CD1c-positive myeloid dendritic cell (primary cell): ENCODE measurements at regions not wholly inside any gene's neighbourhood (a gene's known extent, or its start where the extent isn't known, plus 50 kb on each side); places are given as distances from the start of the nearest gene placed in this dataset.
"Not testable (repeated sequence)": the region's sequence is repeated elsewhere in the genome, so short reads cannot be mapped to it uniquely, and the experiment has no call there.

Source experiments
- DNase-seq: peaks from one replicate; pipeline ENCODE4 v3.0.0-alpha.2; 2016; ENCODE audit errors: extremely low spot score

GRCh38 chr6:131427434-131428058, 145.5 kb upstream of the ARG1 start:
- no peak for DNase-seq

DNA sequence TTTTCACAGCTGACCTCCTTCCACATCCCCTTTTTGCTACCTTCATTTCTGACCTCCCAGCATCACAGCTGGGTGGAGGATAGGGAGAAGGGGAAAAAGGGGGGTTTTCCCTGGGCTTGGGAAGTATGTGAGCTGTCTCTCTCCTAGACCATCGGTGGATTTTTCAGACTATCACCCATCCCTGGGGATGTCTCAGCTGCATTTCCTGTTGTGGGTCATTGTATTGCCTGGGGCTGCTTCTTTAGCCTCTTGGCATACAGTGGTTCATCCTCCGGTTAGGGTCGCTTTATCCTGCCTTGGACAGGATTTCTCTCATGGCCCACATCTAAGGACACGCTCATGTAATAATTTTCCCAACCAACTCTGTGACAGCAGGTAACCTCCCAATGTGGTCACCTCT, 142.5 kb upstream of the ARG1 start:
- no peak for DNase-seq

DNA sequence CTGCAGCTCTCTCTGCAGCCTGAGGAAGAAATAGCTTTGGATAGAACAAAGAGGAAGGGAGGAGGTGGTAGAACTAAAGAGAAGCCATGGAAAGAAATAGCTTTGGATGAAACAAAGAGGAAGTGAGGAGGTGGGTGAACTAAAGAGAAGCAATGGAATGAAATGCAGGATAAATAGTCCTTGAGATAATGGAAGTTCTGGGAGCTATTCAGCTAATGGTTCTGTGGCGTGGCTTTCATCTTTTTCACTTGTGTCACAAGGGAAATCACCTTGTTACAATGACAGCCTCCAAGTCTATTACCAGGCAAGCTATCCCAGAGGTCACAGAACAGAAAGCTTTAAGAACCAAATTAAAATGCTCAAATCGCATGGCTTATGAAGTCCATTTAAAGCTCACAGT, 141.3 kb upstream of the ARG1 start:
- DNase-seq: no peak

DNA sequence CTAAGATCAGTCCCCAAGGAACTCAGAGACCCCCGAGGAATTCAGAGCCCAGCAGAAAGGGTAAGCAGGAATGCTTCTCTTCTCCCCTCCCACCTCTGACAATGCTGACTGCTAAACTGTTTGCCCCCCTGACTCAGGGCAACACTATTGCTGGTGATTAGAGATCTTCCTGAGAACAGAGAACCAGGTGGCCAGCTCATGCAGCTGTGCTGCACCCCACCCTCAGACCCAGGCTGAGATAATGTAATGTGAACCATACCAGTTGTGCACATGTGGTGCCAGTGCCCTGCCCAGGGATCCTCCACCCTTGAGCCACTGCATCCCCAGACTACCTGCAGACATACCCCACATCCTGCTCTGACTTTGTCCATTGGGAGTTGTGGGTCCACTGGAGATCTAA, 139.1 kb upstream of the ARG1 start:
- no peak for DNase-seq

- DNase-seq: no peak
Observed at GRCh38 chr6:131436358-131436757, 136.7 kb upstream of the ARG1 start.

- no peak for DNase-seq
Observed at GRCh38 chr6:131443014-131443413, 130.0 kb upstream of the ARG1 start.

DNA sequence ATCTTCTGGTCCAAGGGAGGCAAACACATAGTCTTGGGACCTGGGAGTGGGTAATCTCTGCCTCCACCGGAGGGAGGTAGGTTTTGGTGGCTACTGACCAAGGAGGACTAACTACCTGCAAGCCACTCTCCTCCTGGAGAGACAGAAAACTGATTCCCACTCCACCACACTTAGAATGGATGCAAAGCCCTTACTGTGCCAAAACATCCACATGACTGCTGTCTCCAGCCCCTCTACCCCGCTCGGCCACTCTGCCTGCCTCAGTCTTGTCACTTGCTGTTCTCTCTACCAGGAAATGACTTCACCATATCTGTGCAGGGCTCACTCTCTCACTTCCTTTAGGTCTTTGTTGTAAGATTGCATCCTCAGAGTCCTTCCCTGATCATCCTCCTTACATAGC, 129.5 kb upstream of the ARG1 start:
- no peak for DNase-seq

DNA sequence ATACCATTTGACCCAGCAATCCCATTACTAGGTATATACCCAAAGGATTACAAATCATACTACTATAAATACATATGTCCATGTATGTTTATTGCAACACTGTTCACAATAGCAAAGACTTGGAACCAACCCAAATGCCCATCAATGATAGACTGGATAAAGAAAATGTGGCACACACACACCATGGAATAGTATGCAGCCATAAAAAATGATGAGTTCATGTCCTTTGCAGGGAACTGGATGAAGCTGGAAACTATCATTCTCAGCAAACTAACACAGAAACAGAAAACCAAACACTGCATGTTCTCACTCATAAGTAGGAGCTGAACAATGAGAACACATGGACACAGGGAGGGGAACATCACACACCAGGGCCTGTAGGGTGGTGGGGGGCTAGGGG, 127.7 kb upstream of the ARG1 start:
- DNase-seq: not testable (repeated sequence)

DNA sequence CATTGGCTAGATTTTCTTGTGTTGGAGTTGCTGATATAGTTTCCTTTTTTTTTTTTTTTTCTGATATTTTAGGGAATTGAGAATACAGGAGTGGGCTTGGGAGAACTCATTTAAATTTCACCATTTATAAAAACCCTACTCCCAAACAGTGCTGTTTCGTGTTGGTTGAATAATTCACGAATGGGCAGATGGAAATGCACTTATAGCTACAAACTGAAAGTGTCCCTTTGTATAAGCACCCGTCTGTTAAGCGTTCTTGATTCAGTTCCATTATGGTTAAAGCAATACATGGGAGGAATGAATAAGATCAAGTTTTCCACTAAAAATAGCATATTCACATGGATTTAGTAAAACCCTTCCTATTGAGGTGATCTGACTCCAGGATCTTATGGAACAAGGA, 122.2 kb upstream of the ARG1 start:
- DNase-seq: no peak

GRCh38 chr6:131451321-131452144, 121.5 kb upstream of the ARG1 start:
- peak; percentile 19 for DNase-seq

DNA sequence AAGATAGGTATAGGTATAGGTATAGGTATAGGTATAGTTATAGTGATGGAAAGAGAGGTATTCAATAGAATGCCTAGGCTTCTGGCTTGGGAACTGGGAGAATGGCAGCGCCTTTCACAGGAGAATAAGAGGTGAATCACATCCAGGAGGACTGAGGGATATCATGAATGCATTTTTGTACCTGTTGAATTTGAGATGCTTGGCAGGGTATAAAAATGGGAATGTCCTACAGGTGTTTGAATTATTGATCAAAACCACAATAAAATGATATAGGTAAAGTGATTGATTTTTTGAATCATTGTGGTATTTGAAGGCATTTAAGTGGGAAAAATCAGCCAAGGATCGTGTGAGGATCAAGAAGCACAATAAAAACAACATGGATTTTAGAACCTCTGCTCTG, 119.2 kb upstream of the ARG1 start:
- DNase-seq: no peak

GRCh38 chr6:131456565-131456964, 116.5 kb upstream of the ARG1 start:
- DNase-seq: no peak

GRCh38 chr6:131459005-131459404, 114.0 kb upstream of the ARG1 start:
- no peak for DNase-seq

DNA sequence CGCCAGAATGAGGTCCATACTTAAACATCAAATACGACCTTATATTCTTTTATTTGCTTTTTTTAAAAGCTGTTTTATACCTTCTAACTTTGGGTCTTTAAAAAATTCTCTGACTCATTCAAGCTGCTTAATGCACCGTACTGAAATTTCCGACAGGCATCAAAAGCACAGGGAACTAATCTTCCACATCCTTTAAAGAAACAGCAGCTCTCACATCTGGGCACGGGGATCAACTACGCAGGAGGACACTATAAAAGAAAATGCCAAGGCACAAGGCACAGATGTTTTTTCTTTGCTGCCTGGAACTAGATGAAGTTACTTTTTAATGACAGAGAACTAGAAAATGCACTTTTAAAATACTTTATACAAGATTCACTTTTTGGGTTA, 112.4 kb upstream of the ARG1 start:
- no peak for DNase-seq

DNA sequence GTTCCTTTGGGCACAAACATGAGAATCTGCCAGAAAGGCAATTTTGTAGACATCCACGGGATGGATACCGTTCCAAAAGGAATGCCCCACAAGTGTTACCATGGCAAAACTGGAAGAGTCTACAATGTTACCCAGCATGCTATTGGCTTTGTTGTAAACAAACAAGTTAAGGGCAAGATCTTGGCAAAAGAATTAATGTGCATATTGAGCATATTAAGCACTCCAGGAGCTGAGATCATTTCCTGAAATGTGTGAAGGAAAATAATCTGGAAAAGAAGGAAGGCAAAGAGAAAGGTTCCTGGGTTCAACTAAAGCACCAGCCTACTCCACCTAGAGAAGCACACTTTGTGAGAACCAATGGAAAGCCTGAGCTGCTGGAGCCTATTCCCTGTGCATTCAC, 103.9 kb upstream of the ARG1 start:
- no peak for DNase-seq

DNA sequence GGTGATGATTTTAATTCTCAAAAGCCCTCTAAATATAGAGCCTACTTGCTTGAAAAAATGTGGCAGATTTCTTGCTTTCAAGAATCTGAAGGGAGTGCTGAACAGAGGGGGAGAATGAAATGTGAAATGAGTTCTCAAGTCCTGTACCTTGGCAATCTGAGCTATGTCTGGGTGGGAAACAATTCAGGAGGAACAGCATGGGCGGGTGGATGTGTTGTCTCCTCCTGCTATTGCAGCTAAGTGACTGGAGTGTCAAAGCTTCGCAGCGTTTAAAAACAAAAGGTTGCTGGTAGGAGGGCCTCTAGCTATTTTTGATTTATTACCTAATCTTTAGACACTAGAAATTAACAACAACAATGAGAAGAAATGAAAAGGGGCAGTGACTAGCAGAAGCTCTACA, 102.5 kb upstream of the ARG1 start:
- no peak for DNase-seq

GRCh38 chr6:131471331-131471730, 101.7 kb upstream of the ARG1 start:
- no peak for DNase-seq

DNA sequence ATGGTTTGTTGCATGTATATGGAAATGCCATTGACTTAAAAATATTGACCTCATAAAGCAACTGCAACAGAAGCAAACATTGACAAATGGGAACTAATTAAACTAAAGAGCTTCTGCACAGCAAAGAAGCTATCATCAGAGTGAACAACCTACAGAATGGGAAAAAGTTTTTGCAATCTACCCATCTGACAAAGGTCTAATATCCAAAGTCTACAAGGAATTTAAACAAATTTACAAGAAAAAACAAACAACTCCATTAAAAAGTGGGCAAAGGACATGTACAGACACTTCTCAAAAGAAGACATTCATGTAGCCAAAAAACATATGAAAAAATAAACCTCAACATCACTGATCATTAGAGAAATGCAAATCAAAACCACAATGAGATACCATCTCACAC, 99.7 kb upstream of the ARG1 start:
- DNase-seq: not testable (repeated sequence)

- no peak for DNase-seq
Observed at GRCh38 chr6:131476362-131476761, 96.7 kb upstream of the ARG1 start.

DNA sequence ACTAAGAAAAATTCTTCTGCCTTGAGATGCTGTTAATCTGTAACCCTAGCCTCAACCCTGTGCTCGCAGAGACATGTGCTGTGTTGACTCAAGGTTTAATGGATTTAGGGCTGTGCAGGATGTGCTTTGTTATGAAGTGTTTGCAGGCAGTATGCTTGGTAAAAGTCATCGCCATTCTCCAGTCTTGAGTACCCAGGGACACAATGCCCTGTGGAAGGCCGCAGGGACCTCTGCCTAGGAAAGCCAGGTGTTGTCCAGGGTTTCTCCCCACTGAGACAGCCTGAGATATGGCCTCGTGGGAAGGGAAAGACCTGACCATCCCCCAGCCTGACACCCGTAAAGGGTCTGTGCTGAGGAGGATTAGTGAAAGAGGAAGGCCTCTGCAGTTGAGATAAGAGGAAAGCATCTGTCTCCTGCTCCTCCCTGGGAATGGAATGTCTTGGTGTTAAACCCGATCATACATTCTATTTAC, 94.2 kb upstream of the ARG1 start:
- not testable (repeated sequence) for DNase-seq

DNA sequence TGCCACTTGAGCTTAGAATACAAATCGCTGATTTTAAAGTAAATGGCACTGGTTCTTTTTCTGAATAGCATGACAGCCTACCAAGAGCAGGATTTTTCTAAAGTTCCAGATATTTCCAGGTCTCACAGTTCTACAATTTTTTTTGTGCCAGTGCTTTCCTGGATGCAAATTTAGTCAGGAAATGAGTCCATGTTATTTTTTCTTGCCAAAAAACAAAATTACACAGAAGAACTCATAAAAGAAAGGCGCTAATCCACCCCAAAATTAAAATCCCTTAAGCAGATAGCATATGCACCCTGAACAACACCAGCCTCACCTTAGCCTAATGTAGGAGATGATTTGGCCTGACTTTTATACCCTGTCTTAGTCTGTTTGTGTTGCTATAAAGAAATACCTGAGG, 86.4 kb upstream of the ARG1 start:
- DNase-seq: no peak

DNA sequence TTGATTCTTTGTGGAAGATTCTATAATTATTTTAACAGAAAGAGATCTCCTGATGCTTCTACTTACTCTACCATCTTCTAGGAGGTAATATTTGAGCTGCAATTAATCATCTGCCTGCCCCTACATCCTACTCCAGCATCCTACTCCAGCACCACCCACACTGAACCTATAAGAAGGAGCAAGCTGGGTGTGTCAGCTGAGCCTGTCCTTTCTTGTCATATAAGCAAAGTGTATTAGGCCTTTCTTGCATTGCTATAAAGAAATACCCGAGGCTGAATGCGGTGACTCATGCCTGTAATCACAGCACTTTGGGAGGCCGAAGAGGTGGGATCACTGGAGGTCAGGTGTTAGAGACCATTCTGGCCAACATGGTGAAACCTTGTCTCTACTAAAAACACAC, 84.2 kb upstream of the ARG1 start:
- no peak for DNase-seq

DNA sequence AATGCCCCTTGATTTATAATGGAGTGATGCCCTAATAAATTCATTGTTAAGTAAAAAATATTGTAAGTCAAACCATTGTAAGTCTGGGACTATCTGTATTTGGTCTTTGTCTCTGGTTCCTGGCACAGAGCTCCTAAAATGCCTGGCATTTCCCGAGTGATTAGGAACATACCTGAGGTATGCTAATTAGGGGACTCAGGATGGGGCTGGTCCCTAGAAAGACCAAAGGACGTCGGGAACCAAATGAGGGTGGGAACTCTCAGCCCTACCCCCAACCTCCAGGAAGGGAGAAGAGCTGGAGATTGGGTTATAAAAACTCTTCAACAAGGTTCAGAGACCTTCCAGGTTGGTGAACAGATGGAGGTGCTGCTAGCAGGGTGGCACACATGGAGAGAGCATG, 82.6 kb upstream of the ARG1 start:
- no peak for DNase-seq
